ENCODE measurements at regions not wholly inside any gene's neighbourhood (a gene's known extent, or its start where the extent isn't known, plus 50 kb on each side); places are given as distances from the start of the nearest gene placed in this dataset.
"Not testable (repeated sequence)": the region's sequence is repeated elsewhere in the genome, so short reads cannot be mapped to it uniquely, and the experiment has no call there.

GRCh38 chr6:85137865-85138264 lies 312.0 kb upstream of the NT5E start:
- intact Hi-C loops (cut with DNase I), result no loop called here
- no peak for DNase-seq

DNA sequence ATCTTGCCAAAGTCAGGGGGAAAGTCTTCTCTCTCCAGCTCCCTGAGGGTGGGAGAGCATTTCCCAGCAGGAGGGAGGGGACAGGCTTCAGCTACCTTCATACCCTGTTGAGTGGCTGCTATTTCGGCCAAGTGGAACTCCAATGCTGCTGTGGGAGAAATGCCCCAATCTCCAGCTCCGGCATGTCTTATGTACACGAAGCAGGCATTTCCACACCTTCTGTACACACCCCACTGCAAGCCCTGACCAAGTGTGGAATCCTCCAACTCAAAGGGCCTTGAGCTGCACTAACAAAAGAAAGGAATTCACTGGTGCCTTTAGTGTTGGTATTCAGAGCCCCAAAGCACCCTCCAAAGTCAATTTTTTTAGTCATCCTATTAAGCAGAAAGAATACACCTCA lies 313.6 kb upstream of the NT5E start:
- intact Hi-C loops (cut with DNase I), result no loop called here

GRCh38 chr6:85135376-85136094 lies 314.3 kb upstream of the NT5E start:
- DNase-seq, result no peak
- intact Hi-C loops (cut with DNase I), result no loop called here

More for the DNA sequence above, 313.6 kb upstream of the NT5E start:
- DNase-seq, result no peak

- DNase-seq, result no peak
- intact Hi-C loops (cut with DNase I), result no loop called here
These were observed 315.7 kb upstream of the NT5E start for GRCh38 chr6:85134172-85134571.

GRCh38 chr6:85132091-85132490 lies 317.8 kb upstream of the NT5E start:
- intact Hi-C loops (cut with DNase I), result no loop called here
- DNase-seq, result no peak

DNA sequence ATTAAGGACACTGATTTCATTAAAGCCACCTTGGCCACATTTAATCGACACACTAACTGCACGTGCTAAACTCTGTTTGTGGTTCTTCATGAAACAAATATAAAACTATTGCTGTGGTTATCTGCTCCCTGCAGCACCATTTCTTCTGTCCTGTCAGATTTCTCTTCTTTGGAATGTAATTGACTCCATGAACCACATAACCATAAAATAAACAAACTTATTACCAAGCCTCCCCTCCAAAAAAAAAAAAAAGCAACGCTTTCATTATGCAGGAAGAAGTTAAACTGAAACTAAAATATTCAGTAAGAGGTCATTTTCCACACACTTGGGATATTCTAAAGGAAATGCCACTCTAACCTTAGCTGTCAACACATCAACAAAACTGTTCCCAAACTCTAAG lies 319.1 kb upstream of the NT5E start:
- intact Hi-C loops (cut with DNase I), result no loop called here
- no peak for DNase-seq

DNA sequence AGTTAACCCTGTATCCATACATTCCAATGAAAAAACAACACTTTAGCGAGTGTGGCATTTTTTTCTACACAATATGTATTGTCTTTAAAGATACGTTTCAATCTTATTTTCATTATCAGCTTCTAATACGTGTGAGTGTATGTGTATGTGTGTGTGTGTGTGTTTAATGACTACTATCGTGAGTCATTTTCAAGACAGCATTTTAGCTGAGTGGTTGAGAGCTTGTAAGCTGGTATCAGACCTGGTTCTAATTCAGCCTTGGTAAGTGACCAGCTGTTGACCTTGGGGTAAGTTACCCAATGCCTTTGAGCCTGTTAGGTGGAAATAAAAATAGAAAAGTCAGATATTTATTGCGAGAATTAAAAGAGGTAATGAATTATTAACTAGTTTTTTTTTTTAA lies 320.0 kb upstream of the NT5E start:
- DNase-seq, result no peak
- intact Hi-C loops (cut with DNase I), result no loop called here

DNA sequence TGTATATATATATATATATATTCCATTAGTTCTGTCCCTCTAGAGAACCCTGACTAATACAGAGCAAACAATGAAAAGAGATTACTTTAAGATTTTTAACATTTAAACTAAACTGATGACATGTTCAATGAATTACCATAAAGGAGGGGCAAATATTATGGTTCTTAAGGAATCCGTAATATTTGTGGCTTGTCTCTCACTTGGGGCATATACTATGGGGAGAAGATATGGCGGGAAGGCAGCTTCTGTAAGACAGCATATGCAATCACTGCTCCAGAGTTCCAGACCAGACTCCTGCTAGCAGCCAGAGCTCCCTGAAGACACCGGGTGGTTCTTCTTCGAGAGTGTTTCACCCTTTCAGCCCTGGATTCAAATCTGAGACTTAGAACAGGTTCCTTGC lies 321.1 kb upstream of the NT5E start:
- no peak for DNase-seq
- intact Hi-C loops (cut with DNase I), result no loop called here

DNA sequence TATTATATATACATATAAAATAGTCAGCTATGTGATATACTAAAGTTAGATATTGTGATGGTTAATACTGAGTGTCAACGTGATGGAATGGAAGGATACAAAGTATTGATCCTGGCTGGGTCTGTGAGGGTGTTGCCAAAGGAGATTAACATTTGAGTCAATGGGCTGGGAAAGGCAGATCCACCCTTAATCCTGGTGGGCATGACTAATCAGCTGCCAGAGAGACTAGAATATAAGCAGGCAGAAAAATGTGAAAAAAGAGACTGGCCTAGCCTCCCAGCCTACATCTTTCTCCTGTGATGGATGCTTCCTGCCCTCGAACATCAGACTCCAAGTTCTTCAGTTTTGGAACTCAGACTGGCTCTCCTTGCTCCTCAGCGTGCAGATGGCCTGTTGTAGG lies 321.6 kb upstream of the NT5E start:
- peak in 1 of 10 donors; percentile 25 for DNase-seq
- intact Hi-C loops (cut with DNase I), result not testable (repeated sequence)

DNA sequence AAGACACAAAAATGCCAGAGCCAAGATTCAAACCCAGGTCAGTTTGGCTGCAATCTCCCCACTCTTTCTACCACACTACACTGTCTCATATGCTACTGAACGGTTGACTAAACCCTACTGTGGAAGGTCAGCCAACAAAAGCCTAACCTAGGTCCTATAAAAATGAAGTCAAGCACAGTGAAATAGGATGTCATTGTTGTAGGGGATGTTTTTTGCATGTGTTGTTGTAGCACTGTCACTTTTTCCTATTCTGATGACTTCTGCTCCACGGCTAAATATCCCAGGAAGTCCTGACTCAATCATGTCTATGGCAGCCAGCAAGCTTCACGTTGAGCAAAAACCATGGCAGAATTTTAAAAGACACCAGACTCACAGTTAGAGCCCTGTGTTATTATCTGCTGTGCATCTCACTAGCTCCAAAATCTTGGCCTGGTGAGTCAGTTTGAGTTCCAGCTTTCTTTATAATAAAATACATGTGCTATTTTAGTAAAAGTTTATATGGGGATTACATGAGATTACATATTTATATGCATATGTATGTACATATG lies 322.1 kb upstream of the NT5E start:
- intact Hi-C loops (cut with DNase I), result loop anchor here (2.0 kb wide), 1 partner anchor 699 kb away; no protein-coding TSS in a partner anchor
- no peak for DNase-seq

- intact Hi-C loops (cut with DNase I), result loop anchor here (2.0 kb wide), 1 partner anchor 698 kb away; no protein-coding TSS in a partner anchor
- DNase-seq, result no peak
These were observed 322.8 kb upstream of the NT5E start for GRCh38 chr6:85127168-85127498.

DNA sequence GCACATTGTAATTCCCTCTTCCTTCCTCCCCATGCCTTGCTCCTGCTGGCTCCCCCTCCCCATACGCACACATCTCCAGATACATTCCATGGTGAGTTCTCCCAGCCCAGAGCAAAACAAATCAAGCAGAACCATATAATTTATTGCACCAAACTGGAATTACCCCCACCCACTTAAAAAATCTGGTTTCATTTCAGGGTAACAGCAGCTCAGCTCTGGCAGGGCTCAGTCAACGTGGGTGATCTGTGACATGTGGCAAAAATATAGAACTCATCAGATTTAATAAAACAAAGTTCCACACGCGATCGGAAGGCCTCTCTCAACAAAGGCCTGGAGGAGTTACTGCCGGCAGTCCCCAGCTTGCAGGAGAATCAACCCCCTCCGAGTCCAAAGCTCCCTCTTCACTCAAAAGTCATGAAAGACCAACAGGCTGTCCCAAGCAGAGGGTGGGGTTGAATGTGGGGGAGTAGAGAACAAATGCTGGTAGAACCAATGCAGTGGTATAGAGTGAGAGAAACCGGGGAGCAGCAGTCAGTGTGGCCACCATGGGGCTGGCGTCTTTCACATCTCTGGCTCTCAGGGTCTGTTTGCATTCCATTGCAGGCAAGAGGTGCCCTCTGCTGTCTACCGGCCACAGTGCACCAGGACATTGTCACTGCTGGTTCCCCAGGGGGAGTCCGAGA lies 323.3 kb upstream of the NT5E start:
- DNase-seq, result peak; percentile 15 to 92 (median 42)
- intact Hi-C loops (cut with DNase I), result loop anchor here (2.0 kb wide), 1 partner anchor 698 kb away; no protein-coding TSS in a partner anchor

- DNase-seq, result no peak
- intact Hi-C loops (cut with DNase I), result no loop called here
These were observed 324.4 kb upstream of the NT5E start for GRCh38 chr6:85125526-85125925.

- DNase-seq, result no peak
- intact Hi-C loops (cut with DNase I), result no loop called here
These were observed 325.2 kb upstream of the NT5E start for GRCh38 chr6:85124472-85125354.

DNA sequence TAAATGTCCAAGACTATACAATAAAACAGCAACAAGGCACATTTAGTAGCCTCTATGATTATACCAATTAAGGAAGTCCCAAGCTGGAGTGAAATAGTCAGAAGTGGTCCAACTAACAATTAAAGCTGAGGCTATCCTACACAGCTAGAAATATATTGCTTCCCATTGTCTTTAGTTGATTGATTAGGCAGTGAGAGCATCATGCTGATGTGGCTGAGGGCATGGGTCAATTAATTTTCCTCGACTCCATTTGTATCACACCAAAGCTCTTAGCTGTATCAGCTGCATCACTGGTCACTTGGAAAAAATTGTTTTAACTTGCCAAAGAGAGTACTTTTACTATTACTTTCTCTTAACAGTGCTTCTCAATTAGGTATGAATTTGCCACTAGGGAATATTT lies 328.7 kb upstream of the NT5E start:
- no peak for DNase-seq
- intact Hi-C loops (cut with DNase I), result no loop called here

DNA sequence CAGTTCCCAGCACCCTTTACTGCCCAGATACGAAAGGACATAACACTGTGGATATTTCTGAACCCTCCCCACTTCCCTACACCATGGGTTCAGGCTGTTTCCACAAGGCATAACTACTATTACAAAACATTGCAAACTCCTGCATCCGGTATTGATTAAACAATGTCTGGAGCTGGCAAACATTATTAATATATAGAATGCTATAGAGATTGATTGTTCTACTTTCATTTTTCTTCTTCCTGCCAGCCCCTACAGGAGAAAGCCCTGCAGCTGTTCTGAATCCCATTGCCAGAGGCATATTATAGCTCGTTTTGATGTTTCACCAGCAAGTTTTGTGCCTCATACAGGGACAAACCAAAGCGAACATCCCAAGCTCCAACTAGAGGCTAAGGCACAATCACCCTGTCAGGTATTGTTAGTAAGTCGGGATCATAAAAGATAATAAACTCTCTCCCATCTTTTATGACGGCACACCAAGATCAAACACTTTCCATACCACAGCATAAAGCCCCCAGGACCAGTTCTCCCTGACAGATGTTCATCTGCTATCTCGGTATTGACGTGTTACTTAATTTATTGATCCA lies 331.1 kb upstream of the NT5E start:
- intact Hi-C loops (cut with DNase I), result no loop called here
- DNase-seq, result no peak

DNA sequence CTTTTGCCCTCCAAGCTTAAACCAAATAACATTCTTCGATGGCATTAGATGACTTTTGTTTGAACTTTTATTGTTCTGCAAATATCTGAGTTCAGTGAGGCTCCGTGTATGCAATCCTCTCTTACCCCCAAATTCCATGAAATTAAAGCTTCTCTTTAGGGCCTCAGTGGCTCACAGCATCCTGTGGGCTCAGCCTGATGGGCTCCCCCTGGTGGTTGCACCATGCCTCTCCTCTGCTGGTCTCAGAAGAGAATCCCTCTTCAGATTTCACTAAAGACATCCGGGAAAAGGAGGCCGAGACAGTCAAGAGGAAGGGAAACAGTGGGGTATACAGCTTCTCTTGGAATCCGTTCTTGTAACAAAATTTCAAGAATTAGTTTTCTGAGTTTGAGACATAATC lies 331.6 kb upstream of the NT5E start:
- DNase-seq, result no peak
- intact Hi-C loops (cut with DNase I), result no loop called here

DNA sequence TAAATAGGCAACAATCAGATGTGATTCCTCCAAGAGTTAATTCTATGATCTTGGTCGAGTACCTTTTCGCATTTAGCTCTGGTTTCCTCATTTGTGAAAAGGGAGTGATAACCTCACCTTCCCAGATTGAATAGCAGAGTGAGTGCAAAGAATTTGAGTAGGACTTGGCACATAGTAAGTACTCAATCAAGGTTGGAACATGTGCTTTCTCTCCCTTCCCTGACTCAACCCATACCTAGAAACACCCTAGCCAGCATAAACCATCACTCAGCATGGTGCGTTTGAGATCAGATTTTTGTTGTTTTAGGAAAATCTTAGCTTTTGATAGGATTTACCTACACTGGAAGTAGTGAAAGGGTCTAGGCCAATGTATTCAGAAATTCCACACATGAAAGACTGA lies 333.4 kb upstream of the NT5E start:
- intact Hi-C loops (cut with DNase I), result no loop called here

GRCh38 chr6:85115876-85116275 lies 334.0 kb upstream of the NT5E start:
- intact Hi-C loops (cut with DNase I), result no loop called here
- no peak for DNase-seq

More for the DNA sequence above, 333.4 kb upstream of the NT5E start:
- no peak for DNase-seq

- intact Hi-C loops (cut with DNase I), result no loop called here
- DNase-seq, result no peak
These were observed 334.5 kb upstream of the NT5E start for GRCh38 chr6:85115376-85115775.

GRCh38 chr6:85114581-85114935 lies 335.3 kb upstream of the NT5E start:
- intact Hi-C loops (cut with DNase I), result no loop called here

More at GRCh38 chr6:85114581-85114935, 335.3 kb upstream of the NT5E start:
- DNase-seq, result no peak
